ENCODE measurements at regions not wholly inside any gene's neighbourhood (a gene's known extent, or its start where the extent isn't known, plus 50 kb on each side); places are given as distances from the start of the nearest gene placed in this dataset.
"Not testable (repeated sequence)": the region's sequence is repeated elsewhere in the genome, so short reads cannot be mapped to it uniquely, and the experiment has no call there.

- Histone ChIP-seq H3K9me3 (ENCODE audit: control insufficient read depth in 1 of 2, insufficient read depth in 1 of 2, low read length in 2 of 2) (peaks cover 0 to 5% of the 10 kb centered on the region in 2 experiments), H3K4me1 (ENCODE audit: insufficient read depth, low read length) (no peaks in the 10 kb centered on the region), H3K27me3 (ENCODE audit: control insufficient read depth in 1 of 2, insufficient read depth in 2 of 2, low read length in 2 of 2) (no peaks in the 10 kb centered on the region), H3K27ac (ENCODE audit: low read depth in 1 of 2, low read length in 2 of 2) (no peak overlapping the region), H3K36me3 (ENCODE audit: insufficient read depth, low read length) (no peaks in the 10 kb centered on the region), H3K4me3 (ENCODE audit: low read length) (no peak overlapping the region)
- ChIA-PET CTCF (no interaction called here), POLR2A (no interaction called here)
- Mint-ChIP-seq H3K4me3 (no peak overlapping the region), H3K4me1 (ENCODE audit: low read depth) (peaks cover 4% of the 10 kb centered on the region), H3K36me3 (ENCODE audit: low read depth) (no peaks in the 10 kb centered on the region), H3K27ac (no peak overlapping the region), H3K27me3 (no peaks in the 10 kb centered on the region), H3K9me3 (peaks cover 6% of the 10 kb centered on the region)
- no peak for DNase-seq
- ATAC-seq (ENCODE audit: poor library complexity), result no peak
- no peak for TF ChIP-seq CTCF (IDR thresholded peaks at IDR 0.05)
- intact Hi-C loops (cut with DNase I, micrococcal nuclease), result no loop called here
Measured at GRCh38 chr20:2223558-2224367, 72.0 kb upstream of the TGM3 start.

GRCh38 chr20:2224368-2224639 lies 71.5 kb upstream of the TGM3 start:
- Histone ChIP-seq H3K4me1 (ENCODE audit: insufficient read depth, low read length) (no peaks in the 10 kb centered on the region), H3K4me3 (ENCODE audit: low read length) (no peak overlapping the region), H3K27ac (ENCODE audit: low read depth in 1 of 2, low read length in 2 of 2) (no peak overlapping the region), H3K36me3 (ENCODE audit: insufficient read depth, low read length) (no peaks in the 10 kb centered on the region), H3K9me3 (ENCODE audit: control insufficient read depth in 1 of 2, insufficient read depth in 1 of 2, low read length in 2 of 2) (peaks cover 0 to 5% of the 10 kb centered on the region in 2 experiments), H3K27me3 (ENCODE audit: control insufficient read depth in 1 of 2, insufficient read depth in 2 of 2, low read length in 2 of 2) (no peaks in the 10 kb centered on the region)
- no peaks in the 10 kb centered on the region for H3K36me3 Mint-ChIP-seq (ENCODE audit: low read depth)
- ChIA-PET CTCF (interaction anchor here (0.6 kb wide), 1 partner anchor 63 kb away, joined by 3 read pairs; no protein-coding TSS in a partner anchor), POLR2A (no interaction called here)
- no peaks in the 10 kb centered on the region for H3K4me1 Mint-ChIP-seq (ENCODE audit: low read depth)
- no peak for TF ChIP-seq CTCF (IDR thresholded peaks at IDR 0.05)
- ATAC-seq (ENCODE audit: poor library complexity) (no peak), DNase-seq (no peak)
- H3K27me3 Mint-ChIP-seq, result no peaks in the 10 kb centered on the region
- peaks cover 6% of the 10 kb centered on the region for H3K9me3 Mint-ChIP-seq
- no peak overlapping the region for H3K4me3 Mint-ChIP-seq
- intact Hi-C loops (cut with DNase I, micrococcal nuclease), result no loop called here
- no peak overlapping the region for H3K27ac Mint-ChIP-seq

GRCh38 chr20:2227285-2227684 lies 68.5 kb upstream of the TGM3 start:
- H3K36me3 Mint-ChIP-seq (ENCODE audit: low read depth); H3K27me3 Mint-ChIP-seq; H3K36me3 ChIP-seq (ENCODE audit: insufficient read depth, low read length); H3K4me3 ChIP-seq (ENCODE audit: low read length); CTCF ChIA-PET; H3K9me3 Mint-ChIP-seq; H3K4me1 Mint-ChIP-seq (ENCODE audit: low read depth); POLR2A ChIA-PET; H3K27me3 ChIP-seq (ENCODE audit: control insufficient read depth in 1 of 2, insufficient read depth in 2 of 2, low read length in 2 of 2); DNase-seq; H3K27ac ChIP-seq (ENCODE audit: low read depth in 1 of 2, low read length in 2 of 2); H3K27ac Mint-ChIP-seq; H3K9me3 ChIP-seq (ENCODE audit: control insufficient read depth in 1 of 2, insufficient read depth in 1 of 2, low read length in 2 of 2); H3K4me3 Mint-ChIP-seq; ATAC-seq (ENCODE audit: poor library complexity); intact Hi-C loops (cut with DNase I, micrococcal nuclease); H3K4me1 ChIP-seq (ENCODE audit: insufficient read depth, low read length): not testable (repeated sequence)

GRCh38 chr20:2227861-2228260 lies 67.9 kb upstream of the TGM3 start:
- Mint-ChIP-seq H3K4me1 (ENCODE audit: low read depth) (no peaks in the 10 kb centered on the region), H3K9me3 (no peaks in the 10 kb centered on the region), H3K36me3 (ENCODE audit: low read depth) (no peaks in the 10 kb centered on the region), H3K4me3 (no peak overlapping the region), H3K27me3 (no peaks in the 10 kb centered on the region), H3K27ac (no peak overlapping the region)
- ChIA-PET CTCF (no interaction called here), POLR2A (no interaction called here)
- Histone ChIP-seq H3K36me3 (ENCODE audit: insufficient read depth, low read length) (no peaks in the 10 kb centered on the region), H3K27ac (ENCODE audit: low read depth in 1 of 2, low read length in 2 of 2) (no peak overlapping the region), H3K4me3 (ENCODE audit: low read length) (no peak overlapping the region), H3K4me1 (ENCODE audit: insufficient read depth, low read length) (no peaks in the 10 kb centered on the region), H3K27me3 (ENCODE audit: control insufficient read depth in 1 of 2, insufficient read depth in 2 of 2, low read length in 2 of 2) (no peaks in the 10 kb centered on the region), H3K9me3 (ENCODE audit: control insufficient read depth in 1 of 2, insufficient read depth in 1 of 2, low read length in 2 of 2) (no peaks in the 10 kb centered on the region)
- no peak for TF ChIP-seq CTCF (IDR thresholded peaks at IDR 0.05)
- intact Hi-C loops (cut with DNase I, micrococcal nuclease), result no loop called here
- no peak for ATAC-seq (ENCODE audit: poor library complexity)
- no peak for DNase-seq

Measured in CD4-positive, alpha-beta T cell (primary cell).